ENCODE measurements at regions not wholly inside any gene's neighbourhood (a gene's known extent, or its start where the extent isn't known, plus 50 kb on each side); places are given as distances from the start of the nearest gene placed in this dataset.

DNA sequence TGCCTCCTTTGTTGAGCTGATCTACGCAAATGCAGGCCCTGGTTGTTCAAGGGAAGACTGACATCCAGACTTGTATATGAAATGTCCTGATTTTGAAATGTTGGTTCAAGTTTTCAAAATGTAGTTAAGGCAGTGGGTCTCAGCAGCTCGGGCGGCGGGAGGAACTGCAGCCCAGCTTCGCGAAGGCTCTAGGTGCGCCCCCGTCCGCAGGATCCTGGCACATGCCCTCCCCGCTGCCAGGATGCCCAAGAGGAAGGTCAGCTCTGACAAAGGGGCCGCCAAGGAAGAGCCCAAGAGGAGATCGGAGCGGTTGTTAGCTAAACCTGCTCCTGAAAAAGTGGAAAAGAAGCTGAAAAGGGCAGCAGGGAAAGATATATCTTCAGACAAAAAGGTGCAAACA lies 1310.1 kb downstream of the ADGRL3 start:
- TF ChIP-seq, protein P1, sequence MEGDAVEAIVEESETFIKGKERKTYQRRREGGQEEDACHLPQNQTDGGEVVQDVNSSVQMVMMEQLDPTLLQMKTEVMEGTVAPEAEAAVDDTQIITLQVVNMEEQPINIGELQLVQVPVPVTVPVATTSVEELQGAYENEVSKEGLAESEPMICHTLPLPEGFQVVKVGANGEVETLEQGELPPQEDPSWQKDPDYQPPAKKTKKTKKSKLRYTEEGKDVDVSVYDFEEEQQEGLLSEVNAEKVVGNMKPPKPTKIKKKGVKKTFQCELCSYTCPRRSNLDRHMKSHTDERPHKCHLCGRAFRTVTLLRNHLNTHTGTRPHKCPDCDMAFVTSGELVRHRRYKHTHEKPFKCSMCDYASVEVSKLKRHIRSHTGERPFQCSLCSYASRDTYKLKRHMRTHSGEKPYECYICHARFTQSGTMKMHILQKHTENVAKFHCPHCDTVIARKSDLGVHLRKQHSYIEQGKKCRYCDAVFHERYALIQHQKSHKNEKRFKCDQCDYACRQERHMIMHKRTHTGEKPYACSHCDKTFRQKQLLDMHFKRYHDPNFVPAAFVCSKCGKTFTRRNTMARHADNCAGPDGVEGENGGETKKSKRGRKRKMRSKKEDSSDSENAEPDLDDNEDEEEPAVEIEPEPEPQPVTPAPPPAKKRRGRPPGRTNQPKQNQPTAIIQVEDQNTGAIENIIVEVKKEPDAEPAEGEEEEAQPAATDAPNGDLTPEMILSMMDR (conservative IDR thresholded peaks at IDR 0.05): no peak
- no peak for TF ChIP-seq ZFX (IDR thresholded peaks at IDR 0.05)

Data from C4-2B (cell line).